NCI-H82 treated with DMSO at 0.1 percent for 48 hours (cell line): ENCODE measurements at regions not wholly inside any gene's neighbourhood (a gene's known extent, or its start where the extent isn't known, plus 50 kb on each side); places are given as distances from the start of the nearest gene placed in this dataset.

Experiments
- DNase-seq: peaks from one replicate; lab custom pipeline; 2025; ENCODE audit not compliant: unreplicated experiment; lab: John Stamatoyannopoulos, UW

DNA sequence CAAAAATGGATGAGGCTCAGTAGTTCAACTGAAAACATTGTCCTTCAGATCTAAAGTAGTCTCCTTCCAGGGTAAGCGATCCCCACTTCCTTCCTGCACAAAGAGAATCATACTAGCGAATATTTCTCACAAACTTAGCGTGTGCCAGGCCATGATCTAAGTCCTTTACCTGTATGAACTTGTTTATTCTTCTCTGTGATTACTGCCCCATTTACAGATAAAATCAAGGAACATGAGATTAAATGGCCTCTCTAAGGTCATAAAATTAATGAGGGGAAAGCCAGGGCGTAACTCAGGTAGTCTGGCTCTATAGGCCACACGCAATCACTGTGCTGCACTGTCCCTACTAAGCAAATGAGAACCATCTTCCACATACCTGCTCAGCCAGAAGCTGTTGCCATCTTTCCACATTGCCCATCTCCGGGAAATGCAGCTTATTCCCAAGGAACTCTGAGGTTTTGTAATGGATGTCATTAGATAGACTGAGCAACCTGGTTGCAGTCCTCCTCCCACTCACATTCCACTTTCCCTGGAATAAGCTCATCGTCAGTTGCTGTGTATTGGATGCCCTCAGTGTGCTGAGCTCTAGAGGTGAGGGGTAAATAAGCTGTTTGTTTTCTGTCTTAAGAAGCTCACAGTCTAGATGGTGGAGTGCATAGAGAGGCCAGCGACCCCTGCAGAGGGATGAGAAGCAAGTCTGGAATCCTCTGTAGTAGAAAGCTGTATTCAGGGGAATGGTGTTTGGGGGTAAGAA lies 146.3 kb downstream of the SNX19 start:
- DNase-seq: no peak

- no peak for DNase-seq
Observed at GRCh38 chr11:130771708-130772107, 144.6 kb downstream of the SNX19 start.

DNA sequence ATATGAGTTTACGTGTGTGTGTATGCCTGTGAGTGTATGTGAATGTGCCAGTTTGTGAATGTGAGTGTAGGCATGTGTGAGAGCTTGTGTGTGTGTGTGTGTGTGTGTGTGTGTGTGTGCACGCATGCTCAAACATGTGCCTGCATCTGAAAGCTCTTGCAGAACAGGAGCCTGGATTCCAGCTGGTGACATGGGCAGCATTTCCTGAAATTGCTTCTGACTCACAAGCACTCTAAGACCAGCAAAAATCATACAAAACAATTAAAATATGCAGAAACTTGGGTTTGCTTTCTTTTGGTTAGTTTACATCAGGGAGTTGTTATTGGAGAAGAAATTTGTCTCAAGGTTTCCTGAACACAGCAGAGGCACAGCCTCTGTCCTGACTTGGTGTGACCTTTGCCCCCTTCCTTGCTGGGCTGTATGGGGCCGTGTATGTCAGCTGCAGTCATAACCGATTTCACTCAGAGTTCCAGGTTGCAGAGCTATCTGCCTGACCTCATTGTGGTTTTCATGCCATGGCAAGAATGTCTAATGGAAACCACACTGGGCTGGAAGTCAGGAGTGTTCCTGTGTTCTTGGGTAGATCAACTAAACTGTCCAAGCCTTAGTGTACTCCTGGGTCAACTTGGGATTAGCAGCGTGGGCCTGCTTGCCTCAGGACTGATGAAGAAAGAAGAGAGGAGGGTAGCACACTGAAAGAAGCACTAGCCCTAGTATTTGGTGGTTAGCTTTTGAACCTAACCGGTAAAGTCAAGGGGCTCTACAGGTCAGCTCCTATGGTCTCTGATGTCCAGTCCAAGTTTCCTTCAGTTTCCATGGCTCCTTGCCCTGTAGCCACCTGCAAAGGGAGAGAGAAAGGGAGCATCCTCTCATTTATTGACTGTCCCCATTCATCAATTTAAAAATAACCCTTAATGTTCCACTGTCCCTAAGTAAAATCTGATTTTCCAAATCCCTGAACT lies 143.7 kb downstream of the SNX19 start:
- DNase-seq: no peak

- DNase-seq: no peak
Observed at GRCh38 chr11:130773244-130773820, 142.9 kb downstream of the SNX19 start.

- DNase-seq: no peak
Observed at GRCh38 chr11:130774703-130775102, 141.6 kb downstream of the SNX19 start.

- no peak for DNase-seq
Observed at GRCh38 chr11:130775306-130776060, 140.8 kb downstream of the SNX19 start.

- DNase-seq: no peak
Observed at GRCh38 chr11:130776061-130776419, 140.2 kb downstream of the SNX19 start.

DNA sequence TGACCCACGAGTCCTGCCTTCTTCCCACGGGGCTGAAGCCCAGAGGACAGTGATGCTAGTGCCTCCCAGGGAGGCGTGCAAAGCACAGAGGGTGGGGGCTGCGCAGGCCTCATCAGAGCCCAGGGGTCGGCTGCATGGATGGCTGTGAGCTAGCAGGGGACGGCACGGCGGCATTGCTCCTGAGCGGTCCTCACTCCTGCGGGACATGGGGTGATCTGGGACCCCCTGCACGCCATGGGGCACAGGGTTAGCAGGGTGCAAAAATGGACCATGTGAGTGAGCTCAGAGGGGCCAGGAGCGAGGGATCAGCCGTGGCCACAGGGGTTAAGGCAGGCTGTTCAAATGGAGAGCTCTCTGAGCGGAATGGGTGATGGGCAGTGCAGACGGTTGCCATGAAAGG lies 138.3 kb downstream of the SNX19 start:
- DNase-seq: no peak

DNA sequence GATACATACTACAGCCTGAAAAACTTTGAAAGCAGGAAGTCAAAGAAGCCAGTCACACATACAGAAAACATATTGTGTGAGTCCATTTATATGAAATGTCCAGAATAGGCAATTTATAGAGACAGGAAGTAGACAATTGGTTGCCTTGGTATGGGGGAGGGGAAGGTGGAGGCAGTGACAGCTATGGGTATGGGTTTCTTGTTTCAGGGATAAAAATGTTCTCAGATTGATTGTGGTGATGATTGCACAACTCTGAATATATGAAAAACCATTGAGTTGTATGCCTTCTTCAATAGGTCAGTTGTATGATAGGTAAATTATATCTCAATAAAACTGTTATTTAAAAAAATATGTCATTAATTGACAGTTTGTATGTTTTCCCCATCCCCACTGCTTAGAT lies 137.6 kb downstream of the SNX19 start:
- no peak for DNase-seq

DNA sequence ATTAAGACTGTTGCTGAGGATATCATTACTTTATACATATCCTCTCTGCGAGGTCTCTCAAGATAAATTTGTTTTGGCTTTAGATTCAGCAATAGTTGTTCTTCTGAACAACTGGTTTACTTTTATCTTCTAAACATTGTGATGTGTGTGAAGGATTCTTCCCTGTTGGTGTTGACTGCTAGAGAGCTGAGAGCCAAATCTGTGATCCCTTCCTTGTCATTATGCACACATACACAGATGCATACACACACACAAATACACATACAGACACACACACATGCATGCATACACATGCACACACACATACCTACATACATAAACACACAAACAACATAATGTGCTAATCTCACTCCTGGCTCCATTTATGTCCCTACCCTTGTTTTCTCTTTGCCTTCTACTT lies 137.0 kb downstream of the SNX19 start:
- DNase-seq: no peak

DNA sequence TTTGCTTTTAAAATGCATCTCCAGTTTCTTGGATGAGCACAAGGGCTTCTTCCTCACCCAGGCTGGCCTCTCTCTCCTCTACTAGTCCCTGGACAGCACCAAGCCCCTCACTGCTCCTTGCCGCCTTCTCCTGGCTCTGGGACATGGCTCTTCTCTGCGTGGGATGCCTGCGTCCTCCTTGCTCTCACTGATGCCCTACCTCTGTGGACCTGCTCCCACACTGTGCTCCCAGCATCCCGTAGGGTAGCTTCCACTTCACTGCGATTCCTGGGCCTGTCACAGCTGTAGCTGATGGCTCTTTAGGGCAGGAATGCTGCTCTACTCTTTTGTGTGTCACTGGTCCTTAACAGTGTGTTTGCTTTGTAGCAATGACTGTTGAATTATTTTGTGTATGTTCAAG lies 136.3 kb downstream of the SNX19 start:
- DNase-seq: no peak

DNA sequence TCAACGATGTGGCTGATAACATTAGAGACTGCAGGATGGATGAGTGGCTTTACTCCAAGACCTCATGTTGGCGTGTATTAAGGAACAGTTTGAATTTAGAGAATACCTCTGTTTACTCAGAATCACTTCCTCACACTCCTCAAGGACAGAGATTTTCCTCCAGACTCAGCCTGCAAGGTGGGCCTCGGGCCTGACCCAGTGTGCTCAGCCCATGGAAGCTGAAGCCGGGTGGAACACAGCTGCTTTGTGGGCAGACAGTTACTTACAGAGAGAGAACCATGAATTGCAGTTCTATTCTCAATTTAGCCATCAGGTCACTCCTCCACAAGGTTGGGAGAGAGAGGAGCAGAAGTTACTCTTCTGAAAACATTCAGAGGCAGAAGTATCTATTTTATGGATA lies 135.8 kb downstream of the SNX19 start:
- DNase-seq: no peak

DNA sequence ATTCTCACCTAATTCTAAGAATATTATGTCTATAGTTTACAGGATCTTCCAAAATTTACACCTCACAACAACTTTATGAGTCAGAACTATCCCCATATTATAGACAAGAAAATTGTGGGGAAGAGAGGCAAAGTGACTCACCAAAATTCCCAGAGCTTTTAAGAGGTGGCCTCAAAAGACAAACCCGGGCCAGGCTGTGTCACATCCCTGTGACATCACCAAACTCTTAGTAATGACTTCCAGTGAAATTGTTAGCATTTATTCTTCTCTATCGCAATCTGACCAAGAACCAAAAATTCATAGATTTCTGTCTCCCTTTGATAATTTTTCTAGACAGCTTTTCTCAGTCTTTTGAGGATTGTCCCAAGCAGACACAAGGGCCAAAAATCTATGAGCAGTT lies 134.3 kb downstream of the SNX19 start:
- no peak for DNase-seq

- DNase-seq: no peak
Observed at GRCh38 chr11:130782361-130783222, 133.7 kb downstream of the SNX19 start.

DNA sequence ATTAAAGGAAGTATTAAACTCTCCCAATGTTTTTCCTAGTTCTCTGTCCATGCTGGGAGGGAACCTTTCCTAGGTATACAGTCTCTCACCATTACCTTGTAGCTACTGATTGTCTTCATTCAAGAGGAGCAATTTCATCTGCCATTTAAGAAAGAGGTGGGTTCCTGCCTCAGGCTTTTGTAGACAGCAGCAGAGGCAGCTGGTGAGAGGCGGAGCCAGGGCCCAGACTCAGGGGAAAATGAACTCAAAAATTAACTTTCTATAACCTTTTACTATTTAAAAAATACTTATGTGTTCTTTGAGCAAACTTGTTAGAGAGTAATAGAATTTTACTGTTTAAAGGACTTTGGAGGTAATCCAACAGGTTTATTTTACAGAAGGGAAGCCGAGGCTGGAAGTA lies 133.0 kb downstream of the SNX19 start:
- DNase-seq: no peak

GRCh38 chr11:130785380-130786116 lies 130.7 kb downstream of the SNX19 start:
- no peak for DNase-seq

DNA sequence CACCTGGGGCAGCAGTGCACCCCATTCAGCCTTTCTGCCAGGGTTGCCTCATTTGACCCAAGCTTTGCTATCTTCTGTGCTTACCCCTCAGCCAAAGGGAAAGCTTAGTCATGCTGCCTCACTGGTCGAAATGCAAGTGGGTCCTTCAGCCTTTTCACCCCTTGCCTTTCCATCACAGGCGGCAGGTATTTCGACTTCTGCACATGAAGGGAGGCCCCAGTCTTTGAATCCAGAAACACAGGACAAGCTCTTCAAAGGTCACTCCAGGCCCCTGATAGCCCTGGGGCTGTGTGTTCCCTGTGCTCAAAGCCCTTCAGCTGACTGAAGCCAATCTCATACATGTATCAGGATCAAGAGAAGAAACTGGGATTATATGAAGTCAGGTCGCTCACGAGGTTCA lies 129.7 kb downstream of the SNX19 start:
- no peak for DNase-seq

GRCh38 chr11:130787092-130787616 lies 129.1 kb downstream of the SNX19 start:
- no peak for DNase-seq

GRCh38 chr11:130787973-130788570 lies 128.2 kb downstream of the SNX19 start:
- no peak for DNase-seq
